Epithelial cell of proximal tubule (primary cell): ENCODE measurements at regions not wholly inside any gene's neighbourhood (a gene's known extent, or its start where the extent isn't known, plus 50 kb on each side); places are given as distances from the start of the nearest gene placed in this dataset.

Experiments used
- DNase-seq: peaks from one replicate; pipeline ENCODE4 v3.0.0-alpha.2; 2011; ENCODE audit warnings: low read depth
- H3K4me3 ChIP-seq: 2 replicates; pipeline ENCODE4 v1.5.1; 2011; ENCODE audit warnings: low read depth, mild to moderate bottlenecking, low read length
- TF ChIP-seq, protein P1 (sequence below): conservative IDR thresholded peaks from 2 replicates; pipeline ENCODE4 v1.5.1; 2012; ENCODE audit warnings: low read depth, mild to moderate bottlenecking, low read length

DNA sequence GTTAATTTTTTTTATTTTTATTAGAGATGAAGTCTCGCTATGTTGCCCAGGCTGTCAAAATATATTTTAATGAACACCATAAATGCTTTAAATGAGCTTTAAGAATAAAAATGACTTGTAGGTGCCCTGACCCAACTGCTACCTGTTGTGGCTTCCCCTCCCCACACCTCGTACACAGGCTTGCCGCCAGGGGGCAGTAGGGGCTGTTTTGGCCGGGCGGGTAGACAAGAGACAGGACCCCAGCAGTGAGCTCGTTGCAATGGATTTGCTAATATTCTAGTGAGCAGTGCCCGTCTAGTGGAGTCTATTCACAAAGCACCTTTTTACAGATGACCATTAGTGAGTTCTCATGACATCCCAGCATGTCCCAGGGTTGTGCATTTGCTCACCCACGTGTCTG is 418.1 kb downstream of the OCA2 start:
- TF ChIP-seq, protein P1, sequence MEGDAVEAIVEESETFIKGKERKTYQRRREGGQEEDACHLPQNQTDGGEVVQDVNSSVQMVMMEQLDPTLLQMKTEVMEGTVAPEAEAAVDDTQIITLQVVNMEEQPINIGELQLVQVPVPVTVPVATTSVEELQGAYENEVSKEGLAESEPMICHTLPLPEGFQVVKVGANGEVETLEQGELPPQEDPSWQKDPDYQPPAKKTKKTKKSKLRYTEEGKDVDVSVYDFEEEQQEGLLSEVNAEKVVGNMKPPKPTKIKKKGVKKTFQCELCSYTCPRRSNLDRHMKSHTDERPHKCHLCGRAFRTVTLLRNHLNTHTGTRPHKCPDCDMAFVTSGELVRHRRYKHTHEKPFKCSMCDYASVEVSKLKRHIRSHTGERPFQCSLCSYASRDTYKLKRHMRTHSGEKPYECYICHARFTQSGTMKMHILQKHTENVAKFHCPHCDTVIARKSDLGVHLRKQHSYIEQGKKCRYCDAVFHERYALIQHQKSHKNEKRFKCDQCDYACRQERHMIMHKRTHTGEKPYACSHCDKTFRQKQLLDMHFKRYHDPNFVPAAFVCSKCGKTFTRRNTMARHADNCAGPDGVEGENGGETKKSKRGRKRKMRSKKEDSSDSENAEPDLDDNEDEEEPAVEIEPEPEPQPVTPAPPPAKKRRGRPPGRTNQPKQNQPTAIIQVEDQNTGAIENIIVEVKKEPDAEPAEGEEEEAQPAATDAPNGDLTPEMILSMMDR = peak; percentile 44
- no peak overlapping the region for H3K4me3 ChIP-seq
- DNase-seq = no peak

DNA sequence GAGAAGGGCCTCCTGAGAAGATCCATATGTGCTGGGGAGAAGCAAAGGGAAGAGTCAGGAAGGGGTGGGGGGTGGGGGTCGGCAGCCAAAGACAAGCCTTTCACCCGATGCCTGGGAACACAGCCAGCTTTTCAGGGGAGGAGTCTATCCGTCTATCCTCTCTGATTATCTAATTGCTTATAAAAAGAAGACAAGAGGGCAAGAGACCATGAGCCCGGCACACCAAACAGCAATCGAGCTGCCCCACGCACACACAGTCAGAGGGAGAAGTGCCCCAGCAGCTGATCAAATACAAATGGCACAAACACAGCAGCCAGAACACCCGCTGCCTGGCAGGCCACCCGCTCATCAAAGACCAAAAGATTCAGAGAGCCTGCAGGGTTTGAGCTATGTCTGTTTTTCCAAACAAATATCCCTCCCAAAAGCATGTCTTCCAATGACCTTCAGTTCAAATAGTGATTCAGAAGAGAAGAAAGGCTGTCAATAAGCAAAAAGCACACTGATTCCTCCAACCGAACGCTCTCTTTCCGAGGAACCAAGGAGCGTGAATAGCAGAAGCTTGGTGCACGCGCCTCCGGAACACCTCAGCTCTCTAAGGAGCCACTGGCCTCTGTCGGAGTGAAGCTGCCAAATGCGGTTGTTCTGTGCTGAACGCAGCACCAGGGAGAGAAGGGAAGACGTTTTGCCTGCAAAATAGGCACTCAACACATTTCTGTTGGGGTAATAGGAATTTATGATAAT is 419.2 kb downstream of the OCA2 start:
- DNase-seq = no peak
- TF ChIP-seq, protein P1 = no peak
- no peak overlapping the region for H3K4me3 ChIP-seq

DNA sequence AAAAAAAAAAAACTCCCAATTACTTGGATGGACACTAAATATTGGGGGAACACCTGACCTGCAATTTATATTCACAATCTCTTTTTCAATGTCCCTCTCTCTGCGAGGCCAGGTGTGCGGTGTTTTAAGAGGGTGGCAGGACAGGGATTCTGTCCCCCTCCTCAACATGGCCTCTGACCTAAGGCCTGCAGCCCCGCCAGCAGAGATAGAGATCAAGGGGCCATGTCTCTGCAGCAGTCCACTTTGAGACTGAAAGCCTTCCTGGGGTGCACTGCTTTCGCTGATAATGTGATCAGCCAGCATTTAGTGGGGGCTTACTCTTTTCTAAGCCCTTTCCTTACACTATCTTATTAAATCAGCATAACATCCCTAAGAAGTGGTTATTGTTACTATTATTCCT is 419.9 kb downstream of the OCA2 start:
- no peak overlapping the region for H3K4me3 ChIP-seq
- no peak for DNase-seq
- TF ChIP-seq, protein P1 = no peak

DNA sequence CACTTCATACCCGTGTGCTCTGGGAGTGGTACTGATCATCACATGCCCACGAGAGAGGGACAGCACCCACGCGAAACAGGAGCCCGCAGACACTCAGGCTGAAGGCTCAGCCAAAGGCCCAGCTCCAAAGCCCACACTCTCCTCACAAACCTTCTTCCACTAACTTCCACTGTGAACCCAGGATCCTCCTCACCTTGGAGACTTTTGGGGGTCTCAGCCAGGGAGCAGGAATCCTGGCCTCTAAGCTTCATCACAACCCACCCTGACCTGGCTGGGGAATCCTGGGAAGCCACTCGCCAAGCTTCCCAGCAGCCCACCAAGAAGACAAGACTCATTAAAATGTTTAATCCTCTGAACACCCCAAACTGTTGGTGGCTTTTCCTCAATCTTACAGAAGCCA is 421.2 kb downstream of the OCA2 start:
- no peak for DNase-seq
- TF ChIP-seq, protein P1 = no peak
- H3K4me3 ChIP-seq = no peak overlapping the region

DNA sequence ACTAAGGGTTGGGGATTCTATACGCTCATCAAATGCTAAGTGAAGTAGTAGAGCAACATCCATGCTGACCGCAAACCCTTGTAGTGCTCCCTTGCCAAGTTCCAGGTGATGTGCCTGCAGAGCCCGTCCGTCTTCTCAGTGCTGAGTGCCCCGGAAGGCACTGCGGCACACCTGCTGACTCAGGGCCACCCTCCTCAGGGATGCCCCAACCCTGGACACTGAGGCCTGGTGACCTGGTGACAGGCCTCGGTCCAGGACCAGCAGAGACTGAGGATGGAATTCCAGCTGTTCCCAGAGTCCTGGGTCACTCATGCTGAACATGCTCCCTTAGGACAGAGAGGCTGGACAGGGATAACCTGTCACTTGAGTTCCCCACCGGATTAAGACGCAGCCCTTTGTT is 422.5 kb downstream of the OCA2 start:
- no peak overlapping the region for H3K4me3 ChIP-seq
- TF ChIP-seq, protein P1 = no peak
- no peak for DNase-seq

DNA sequence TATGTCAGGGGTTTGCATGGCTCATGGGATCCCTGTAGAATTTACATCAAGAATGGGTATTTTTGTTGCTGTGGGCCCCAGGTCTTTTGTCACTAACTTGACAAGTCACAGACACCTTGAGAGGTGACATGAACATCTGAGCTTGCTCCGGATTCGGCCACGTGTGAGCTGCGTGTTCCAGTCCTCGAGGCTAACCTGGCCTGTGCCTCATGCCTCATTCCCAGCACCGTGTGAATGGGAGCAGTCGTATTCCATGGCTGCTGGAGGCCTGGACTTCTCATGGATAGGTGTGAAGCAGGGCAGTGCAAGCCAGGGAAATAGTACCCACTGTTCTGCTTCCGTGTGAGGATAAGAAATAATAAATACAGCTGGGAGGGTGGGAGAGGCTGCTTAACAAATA is 423.5 kb downstream of the OCA2 start:
- DNase-seq = no peak
- TF ChIP-seq, protein P1 = no peak

DNA sequence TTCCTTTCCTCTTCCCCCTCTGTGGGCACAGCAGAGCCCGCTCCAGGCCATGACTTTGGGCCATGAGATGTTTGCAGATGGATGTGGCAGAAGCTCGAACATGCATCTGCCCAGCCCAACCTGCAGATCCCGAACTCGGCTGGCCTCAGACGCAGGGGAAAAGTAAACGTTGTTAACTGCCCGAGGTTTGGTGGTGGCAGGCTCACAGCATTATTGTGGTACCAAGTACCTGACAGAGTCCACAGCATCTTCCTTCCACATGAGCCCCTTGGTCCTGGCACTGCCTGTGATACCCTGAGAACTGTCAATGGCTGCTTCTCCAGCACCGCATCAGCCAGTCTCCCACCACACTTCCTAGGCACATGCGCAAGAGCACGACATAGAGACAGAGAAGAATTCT is 424.3 kb downstream of the OCA2 start:
- H3K4me3 ChIP-seq = no peak overlapping the region
- no peak for DNase-seq
- TF ChIP-seq, protein P1 = no peak

More for the DNA sequence above, 423.5 kb downstream of the OCA2 start:
- no peak overlapping the region for H3K4me3 ChIP-seq
